T-cell (primary cell): ENCODE measurements at regions not wholly inside any gene's neighbourhood (a gene's known extent, or its start where the extent isn't known, plus 50 kb on each side); places are given as distances from the start of the nearest gene placed in this dataset.

Source experiments
- ATAC-seq, 4 experiments: fragments of 200-7000 bp in 3 of 4; fragments of 150-1000 bp in 1 of 4; cut with Tn5 transposase; replicated peaks in 1 of 4; 1 replicate in 3 of 4; 2 replicates in 1 of 4; pipeline ENCODE4 v1.10.0; 2021; ENCODE audit warnings: moderate library complexity in 3 of 4, mild to moderate bottlenecking in 2 of 4, moderate number of reproducible peaks in 1 of 4
- CTCF ChIA-PET, 2 donors: fragments of 300-600 bp; sonication (Branson Sonifier 250); formaldehyde crosslinking; loops; one replicate each; lab custom pipeline; 2022; ENCODE audit warnings: antibody characterized with exemption in 2 of 2; lab: Charles Lee
- POLR2A ChIA-PET, 2 donors: fragments of 300-600 bp; sonication (Branson Sonifier 250); formaldehyde crosslinking; loops; one replicate each; lab custom pipeline; 2022; ENCODE audit warnings: antibody characterized with exemption in 2 of 2; lab: Charles Lee
- DNase-seq, 35 experiments: peaks; one replicate each; pipeline versions ENCODE4 v3.0.0 to v3.0.0-alpha.2; 2013 to 2023
- H3K27ac ChIP-seq: one replicate; pipeline ENCODE4 v1.5.1; 2013; ENCODE audit warnings: low read length
- H3K27me3 ChIP-seq, 2 experiments: replicated peaks in 1 of 2; 1 replicate in 1 of 2; 2 replicates in 1 of 2; pipeline versions ENCODE4 v1.6.1 to v1.7.0; 2013; ENCODE audit warnings: low read length in 1 of 2, mixed read lengths in 1 of 2; ENCODE audit not compliant: control insufficient read depth in 2 of 2, insufficient read depth in 2 of 2; ENCODE audit errors: extremely low read depth in 1 of 2
- H3K36me3 ChIP-seq, 2 donors: 1 replicate in 1 of 2; 2 replicates in 1 of 2; pipeline versions ENCODE4 v1.6.1 to v1.7.0; 2013; ENCODE audit warnings: low read length in 1 of 2; ENCODE audit not compliant: control insufficient read depth in 2 of 2, insufficient read depth in 1 of 2; ENCODE audit errors: extremely low read depth in 1 of 2
- H3K4me1 ChIP-seq, 2 experiments: 1 replicate in 1 of 2; 2 replicates in 1 of 2; pipeline versions ENCODE4 v1.6.1 to v1.7.0; 2013; ENCODE audit warnings: low read length in 2 of 2, mixed read lengths in 1 of 2; ENCODE audit not compliant: insufficient read depth in 2 of 2, control insufficient read depth in 1 of 2; ENCODE audit errors: extremely low read depth in 1 of 2
- H3K4me3 ChIP-seq, 2 donors: 1 replicate in 1 of 2; 2 replicates in 1 of 2; pipeline versions ENCODE4 v1.5.1 to v1.7.0; 2013; ENCODE audit warnings: mild to moderate bottlenecking in 2 of 2, low read length in 1 of 2, moderate library complexity in 1 of 2; ENCODE audit not compliant: control insufficient read depth in 1 of 2; ENCODE audit errors: extremely low read depth in 1 of 2
- H3K9me3 ChIP-seq: 2 replicates; pipeline ENCODE4 v1.7.0; 2013
- H3K27ac Mint-ChIP-seq, 2 donors: one replicate each; pipeline ENCODE4 v1.8.0; 2020 to 2021; ENCODE audit warnings: mild to moderate bottlenecking in 2 of 2, mixed read lengths in 2 of 2
- H3K27me3 Mint-ChIP-seq, 2 donors: one replicate each; pipeline ENCODE4 v1.8.0; 2021 to 2022; ENCODE audit warnings: mixed read lengths in 2 of 2
- H3K36me3 Mint-ChIP-seq: one replicate; pipeline ENCODE4 v1.8.0; 2021; ENCODE audit warnings: mixed read lengths
- H3K4me1 Mint-ChIP-seq, 3 donors: one replicate each; pipeline ENCODE4 v1.8.0; 2020 to 2022; ENCODE audit warnings: mixed read lengths in 3 of 3, mild to moderate bottlenecking in 1 of 3
- H3K4me3 Mint-ChIP-seq, 3 donors: one replicate each; pipeline ENCODE4 v1.8.0; 2020 to 2022; ENCODE audit warnings: mild to moderate bottlenecking in 3 of 3, mixed read lengths in 3 of 3, moderate library complexity in 3 of 3
- H3K9me3 Mint-ChIP-seq, 3 donors: one replicate each; pipeline ENCODE4 v1.8.0; 2020 to 2022; ENCODE audit warnings: mixed read lengths in 3 of 3
- WGBS: methylation state at CpG from one replicate; pipeline ENCODE4 v1.1.5; 2013; ENCODE audit warnings: missing lambda C conversion rate; ENCODE audit not compliant: insufficient coverage; 5-methylcytosine and 5-hydroxymethylcytosine counted together

- Mint-ChIP-seq H3K4me1 (no peaks in the 10 kb centered on the region), H3K4me3 (no peak overlapping the region), H3K36me3 (no peaks in the 10 kb centered on the region), H3K9me3 (no peaks in the 10 kb centered on the region), H3K27ac (no peak overlapping the region), H3K27me3 (peaks cover 2 to 6% of the 10 kb centered on the region in 2 donors)
- Histone ChIP-seq H3K9me3 (no peaks in the 10 kb centered on the region), H3K4me1 (no peaks in the 10 kb centered on the region), H3K4me3 (no peak overlapping the region), H3K36me3 (no peaks in the 10 kb centered on the region), H3K27me3 (peaks cover 0 to 4% of the 10 kb centered on the region in 2 experiments), H3K27ac (no peak overlapping the region)
- ATAC-seq (no peak), DNase-seq (no peak)
- POLR2A ChIA-PET: no interaction called here
- CTCF ChIA-PET: interaction anchor here in 1 of 2 donors (0.7 kb wide), 1 partner anchor 9 kb away, joined by 6 read pairs; no protein-coding TSS in a partner anchor
Measured at GRCh38 chr18:45284851-45285250, 330.4 kb upstream of the SLC14A2 start.

GRCh38 chr18:45285251-45285650 is 330.0 kb upstream of the SLC14A2 start:
- Mint-ChIP-seq H3K36me3 (no peaks in the 10 kb centered on the region), H3K4me3 (no peak overlapping the region), H3K9me3 (no peaks in the 10 kb centered on the region), H3K27ac (no peak overlapping the region), H3K4me1 (no peaks in the 10 kb centered on the region), H3K27me3 (peaks cover 2 to 6% of the 10 kb centered on the region in 2 donors)
- ATAC-seq (no peak), DNase-seq (no peak)
- POLR2A ChIA-PET: no interaction called here
- Histone ChIP-seq H3K4me1 (no peaks in the 10 kb centered on the region), H3K27me3 (peaks cover 0 to 4% of the 10 kb centered on the region in 2 experiments), H3K9me3 (no peaks in the 10 kb centered on the region), H3K4me3 (no peak overlapping the region), H3K27ac (no peak overlapping the region), H3K36me3 (no peaks in the 10 kb centered on the region)
- CTCF ChIA-PET: interaction anchor here in 1 of 2 donors (0.7 kb wide), 1 partner anchor 9 kb away, joined by 6 read pairs; no protein-coding TSS in a partner anchor
- WGBS: 92% methylated on average over 2 of the region's 10 CpGs

- Mint-ChIP-seq H3K9me3 (no peaks in the 10 kb centered on the region), H3K4me1 (no peaks in the 10 kb centered on the region), H3K4me3 (no peak overlapping the region), H3K27me3 (peaks cover 2 to 3% of the 10 kb centered on the region in 2 donors), H3K36me3 (no peaks in the 10 kb centered on the region), H3K27ac (no peak overlapping the region)
- ChIA-PET POLR2A (no interaction called here), CTCF (no interaction called here)
- no peak for ATAC-seq
- no CpG with 5 or more reads among the region's 3 CpGs for WGBS
- peaks cover 0 to 4% of the 10 kb centered on the region in 2 experiments for H3K27me3 ChIP-seq
- no peak for DNase-seq
- H3K36me3 ChIP-seq: no peaks in the 10 kb centered on the region
- no peak overlapping the region for H3K4me3 ChIP-seq
- no peaks in the 10 kb centered on the region for H3K4me1 ChIP-seq
- no peaks in the 10 kb centered on the region for H3K9me3 ChIP-seq
- no peak overlapping the region for H3K27ac ChIP-seq
Measured at GRCh38 chr18:45286431-45286830, 328.8 kb upstream of the SLC14A2 start.

- H3K4me3 Mint-ChIP-seq: no peak overlapping the region
- no peak overlapping the region for H3K27ac Mint-ChIP-seq
- ChIA-PET POLR2A (no interaction called here), CTCF (no interaction called here)
- ATAC-seq (no peak), DNase-seq (no peak)
- WGBS: 56% methylated on average over 9 of the region's 9 CpGs
- peaks cover 0 to 4% of the 10 kb centered on the region in 2 experiments for H3K27me3 ChIP-seq
- H3K9me3 Mint-ChIP-seq: no peaks in the 10 kb centered on the region
- no peak overlapping the region for H3K4me3 ChIP-seq
- no peaks in the 10 kb centered on the region for H3K36me3 Mint-ChIP-seq
- no peak overlapping the region for H3K27ac ChIP-seq
- H3K27me3 Mint-ChIP-seq: peaks cover 2 to 3% of the 10 kb centered on the region in 2 donors
- H3K4me1 ChIP-seq: no peaks in the 10 kb centered on the region
- no peaks in the 10 kb centered on the region for H3K9me3 ChIP-seq
- no peaks in the 10 kb centered on the region for H3K36me3 ChIP-seq
- H3K4me1 Mint-ChIP-seq: no peaks in the 10 kb centered on the region
Measured at GRCh38 chr18:45287531-45287930, 327.7 kb upstream of the SLC14A2 start.

- Histone ChIP-seq H3K4me3 (no peak overlapping the region), H3K27ac (no peak overlapping the region), H3K9me3 (no peaks in the 10 kb centered on the region), H3K4me1 (no peaks in the 10 kb centered on the region), H3K36me3 (no peaks in the 10 kb centered on the region), H3K27me3 (peaks cover 0 to 4% of the 10 kb centered on the region in 2 experiments)
- no peak overlapping the region for H3K27ac Mint-ChIP-seq
- no CpG with 5 or more reads among the region's 4 CpGs for WGBS
- H3K4me3 Mint-ChIP-seq: no peak overlapping the region
- ChIA-PET POLR2A (no interaction called here), CTCF (no interaction called here)
- DNase-seq (no peak), ATAC-seq (no peak)
- peaks cover 2 to 3% of the 10 kb centered on the region in 2 donors for H3K27me3 Mint-ChIP-seq
- H3K36me3 Mint-ChIP-seq: no peaks in the 10 kb centered on the region
- H3K4me1 Mint-ChIP-seq: no peaks in the 10 kb centered on the region
- H3K9me3 Mint-ChIP-seq: no peaks in the 10 kb centered on the region
Measured at GRCh38 chr18:45290364-45290763, 324.9 kb upstream of the SLC14A2 start.

GRCh38 chr18:45291621-45292615 is 323.4 kb upstream of the SLC14A2 start:
- Mint-ChIP-seq H3K9me3 (no peaks in the 10 kb centered on the region), H3K4me3 (no peak overlapping the region), H3K36me3 (no peaks in the 10 kb centered on the region), H3K4me1 (no peaks in the 10 kb centered on the region), H3K27ac (no peak overlapping the region), H3K27me3 (peaks cover 0 to 3% of the 10 kb centered on the region in 2 donors)
- no peaks in the 10 kb centered on the region for H3K36me3 ChIP-seq
- ChIA-PET POLR2A (no interaction called here), CTCF (no interaction called here)
- DNase-seq (no peak), ATAC-seq (no peak)
- no peak overlapping the region for H3K4me3 ChIP-seq
- 73% methylated on average over 4 of the region's 17 CpGs for WGBS
- H3K27ac ChIP-seq: no peak overlapping the region
- no peaks in the 10 kb centered on the region for H3K4me1 ChIP-seq
- no peaks in the 10 kb centered on the region for H3K9me3 ChIP-seq
- H3K27me3 ChIP-seq: peaks cover 0 to 4% of the 10 kb centered on the region in 2 experiments
